Keratinocyte (primary cell): ENCODE measurements at regions not wholly inside any gene's neighbourhood (a gene's known extent, or its start where the extent isn't known, plus 50 kb on each side); places are given as distances from the start of the nearest gene placed in this dataset.

Experiments
- EZH2 ChIP-seq: IDR thresholded peaks from one replicate; pipeline ENCODE4 v1.6.1; 2012; ENCODE audit warnings: inconsistent platforms, mild to moderate bottlenecking, low read length, moderate library complexity
- TF ChIP-seq, protein P1 (sequence below), 3 experiments: IDR thresholded peaks in 1 of 3; conservative IDR thresholded peaks in 1 of 3; optimal IDR thresholded peaks in 1 of 3; 2 replicates in 2 of 3; 3 replicates in 1 of 3; pipeline versions ENCODE3 to v1.5.1; 2011; ENCODE audit warnings: low read length in 3 of 3, mild to moderate bottlenecking in 3 of 3, moderate library complexity in 2 of 3, control low read depth in 1 of 3, inconsistent platforms in 1 of 3; ENCODE audit not compliant: insufficient read depth in 2 of 3; ENCODE audit errors: extremely low read depth in 1 of 3

GRCh38 chr14:36070720-36071043 lies 105.8 kb downstream of the PTCSC3 start:
- TF ChIP-seq, protein P1, sequence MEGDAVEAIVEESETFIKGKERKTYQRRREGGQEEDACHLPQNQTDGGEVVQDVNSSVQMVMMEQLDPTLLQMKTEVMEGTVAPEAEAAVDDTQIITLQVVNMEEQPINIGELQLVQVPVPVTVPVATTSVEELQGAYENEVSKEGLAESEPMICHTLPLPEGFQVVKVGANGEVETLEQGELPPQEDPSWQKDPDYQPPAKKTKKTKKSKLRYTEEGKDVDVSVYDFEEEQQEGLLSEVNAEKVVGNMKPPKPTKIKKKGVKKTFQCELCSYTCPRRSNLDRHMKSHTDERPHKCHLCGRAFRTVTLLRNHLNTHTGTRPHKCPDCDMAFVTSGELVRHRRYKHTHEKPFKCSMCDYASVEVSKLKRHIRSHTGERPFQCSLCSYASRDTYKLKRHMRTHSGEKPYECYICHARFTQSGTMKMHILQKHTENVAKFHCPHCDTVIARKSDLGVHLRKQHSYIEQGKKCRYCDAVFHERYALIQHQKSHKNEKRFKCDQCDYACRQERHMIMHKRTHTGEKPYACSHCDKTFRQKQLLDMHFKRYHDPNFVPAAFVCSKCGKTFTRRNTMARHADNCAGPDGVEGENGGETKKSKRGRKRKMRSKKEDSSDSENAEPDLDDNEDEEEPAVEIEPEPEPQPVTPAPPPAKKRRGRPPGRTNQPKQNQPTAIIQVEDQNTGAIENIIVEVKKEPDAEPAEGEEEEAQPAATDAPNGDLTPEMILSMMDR (optimal IDR thresholded peaks at IDR 0.05 in 1 of 3, IDR thresholded peaks at IDR 0.05 in 1 of 3, conservative IDR thresholded peaks at IDR 0.05 in 1 of 3; ENCODE audit: extremely low read depth in 1 of 3, insufficient read depth in 2 of 3, low read length in 3 of 3) = no peak
- TF ChIP-seq EZH2 = no peak
